Cardiac muscle cell (in vitro differentiated cells and primary cell): ENCODE measurements at regions not wholly inside any gene's neighbourhood (a gene's known extent, or its start where the extent isn't known, plus 50 kb on each side); places are given as distances from the start of the nearest gene placed in this dataset.
A peak's percentile ranks its signal among the peaks of the same experiment; 100 is the strongest.

Source experiments
- DNase-seq, 2 donors: peaks; one replicate each; pipeline versions ENCODE4 v3.0.0 to v3.0.0-alpha.2; 2010 to 2017; ENCODE audit warnings: low read depth in 1 of 2, low spot score in 1 of 2
- H3K27ac ChIP-seq: fragments of 200-600 bp; sonication (generic); 2 replicates; pipeline ENCODE4 v1.5.1; 2016
- H3K27me3 ChIP-seq: fragments of 200-600 bp; sonication (generic); 2 replicates; pipeline ENCODE4 v1.6.0; 2016; ENCODE audit warnings: control low read depth
- H3K36me3 ChIP-seq: fragments of 200-600 bp; sonication (generic); 2 replicates; pipeline ENCODE4 v1.5.1; 2016; ENCODE audit warnings: control low read depth
- H3K4me1 ChIP-seq: fragments of 200-600 bp; sonication (generic); 2 replicates; pipeline ENCODE4 v1.8.1; 2017; ENCODE audit warnings: low read depth, mild to moderate bottlenecking, mixed run types
- H3K4me3 ChIP-seq: fragments of 200-600 bp; sonication (generic); 2 replicates; pipeline ENCODE4 v1.5.1; 2016; ENCODE audit warnings: mild to moderate bottlenecking
- H3K9me3 ChIP-seq: fragments of 200-600 bp; sonication (generic); 2 replicates; pipeline ENCODE4 v1.5.1; 2017; ENCODE audit warnings: low read depth, mild to moderate bottlenecking, control low read depth
- CTCF ChIP-seq: IDR thresholded peaks from 2 replicates; pipeline ENCODE4 v1.5.1; 2012; ENCODE audit warnings: low read depth, mild to moderate bottlenecking, low read length

- no peaks in the 10 kb centered on the region for H3K9me3 ChIP-seq
- H3K4me3 ChIP-seq = no peak overlapping the region
- no peaks in the 10 kb centered on the region for H3K27me3 ChIP-seq
- H3K4me1 ChIP-seq = no peaks in the 10 kb centered on the region
- TF ChIP-seq CTCF = no peak
- no peak overlapping the region for H3K27ac ChIP-seq
- H3K36me3 ChIP-seq = no peaks in the 10 kb centered on the region
- DNase-seq = no peak
Observed at GRCh38 chr5:97388794-97389193, 205.7 kb upstream of the RIOK2 start.

- TF ChIP-seq CTCF = no peak
- Histone ChIP-seq H3K27ac (peak overlapping the region; percentile 43), H3K27me3 (no peaks in the 10 kb centered on the region), H3K9me3 (no peaks in the 10 kb centered on the region), H3K4me1 (peaks cover 8% of the 10 kb centered on the region), H3K36me3 (no peaks in the 10 kb centered on the region), H3K4me3 (no peak overlapping the region)
- DNase-seq = no peak
Observed at GRCh38 chr5:97400537-97400936, 217.5 kb upstream of the RIOK2 start.

GRCh38 chr5:97405941-97406340 lies 222.9 kb upstream of the RIOK2 start:
- Histone ChIP-seq H3K4me1 (no peaks in the 10 kb centered on the region), H3K4me3 (no peak overlapping the region), H3K9me3 (no peaks in the 10 kb centered on the region), H3K27me3 (no peaks in the 10 kb centered on the region), H3K36me3 (no peaks in the 10 kb centered on the region), H3K27ac (no peak overlapping the region)
- no peak for DNase-seq
- TF ChIP-seq CTCF = no peak

DNA sequence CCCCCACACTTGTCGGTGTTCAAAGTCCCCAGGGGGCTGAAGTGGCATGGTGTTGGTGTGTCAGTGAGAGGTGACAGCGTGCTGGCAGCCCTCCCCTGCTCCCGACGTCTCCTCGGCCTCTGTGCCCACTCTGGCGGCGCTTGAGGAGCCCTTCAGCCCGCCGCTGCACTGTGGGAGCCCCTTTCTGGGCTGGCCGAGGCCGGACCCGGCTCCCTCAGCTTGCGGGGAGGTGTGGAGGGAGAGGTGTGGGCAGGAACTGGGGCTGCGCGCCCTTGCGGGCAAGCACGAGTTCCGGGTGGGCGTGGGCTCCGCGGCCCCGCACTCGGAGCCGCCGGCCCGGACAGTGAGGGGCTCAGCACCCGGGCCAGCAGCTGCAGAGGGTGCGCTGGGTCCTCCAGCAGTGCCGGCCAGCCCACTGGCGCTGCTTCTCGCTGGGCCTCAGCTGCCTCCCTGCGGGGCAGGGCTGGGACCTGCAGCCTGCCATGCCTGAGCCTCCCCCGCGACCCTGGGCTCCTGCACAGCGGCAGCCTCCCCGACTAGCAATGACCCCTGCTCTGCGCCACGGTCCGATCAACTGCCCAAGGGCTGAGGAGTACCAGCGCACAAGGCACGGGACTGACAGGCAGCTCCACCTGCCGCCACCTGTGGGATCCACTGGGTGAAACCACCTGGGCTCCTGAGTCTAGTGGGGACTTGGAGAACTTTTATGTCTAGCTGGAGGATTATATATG lies 224.1 kb upstream of the RIOK2 start:
- no peaks in the 10 kb centered on the region for H3K4me1 ChIP-seq
- H3K4me3 ChIP-seq = no peak overlapping the region
- H3K27me3 ChIP-seq = no peaks in the 10 kb centered on the region
- no peak for DNase-seq
- no peaks in the 10 kb centered on the region for H3K36me3 ChIP-seq
- no peak overlapping the region for H3K27ac ChIP-seq
- no peak for TF ChIP-seq CTCF
- H3K9me3 ChIP-seq = no peaks in the 10 kb centered on the region

DNA sequence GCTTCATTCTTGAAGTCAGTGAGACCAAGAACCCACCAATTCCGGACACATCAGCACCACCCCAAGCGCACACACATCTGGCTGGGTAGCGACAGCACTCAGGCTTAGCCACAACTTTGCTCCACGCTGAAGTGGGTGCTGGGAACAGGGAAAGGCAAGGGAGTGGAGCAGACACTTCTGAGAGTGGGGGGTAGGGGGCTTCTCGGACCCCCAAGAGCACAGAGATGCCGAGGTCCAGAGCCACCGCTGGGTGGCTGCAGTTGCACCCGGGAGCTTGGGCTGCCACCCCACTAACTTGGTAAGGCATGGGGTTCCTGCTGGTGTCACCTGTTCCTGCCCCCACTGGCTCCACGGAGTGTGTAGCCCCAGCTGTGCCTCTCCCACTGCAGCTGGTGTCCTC lies 225.3 kb upstream of the RIOK2 start:
- no peak overlapping the region for H3K4me3 ChIP-seq
- no peak for TF ChIP-seq CTCF
- no peaks in the 10 kb centered on the region for H3K36me3 ChIP-seq
- DNase-seq = no peak
- H3K4me1 ChIP-seq = no peaks in the 10 kb centered on the region
- no peaks in the 10 kb centered on the region for H3K9me3 ChIP-seq
- no peak overlapping the region for H3K27ac ChIP-seq
- H3K27me3 ChIP-seq = no peaks in the 10 kb centered on the region
